Colonic mucosa (tissue), 4 donors: ENCODE measurements at regions not wholly inside any gene's neighbourhood (a gene's known extent, or its start where the extent isn't known, plus 50 kb on each side); places are given as distances from the start of the nearest gene placed in this dataset.

Experiments used
- DNase-seq: peaks from one replicate; pipeline ENCODE4 v3.0.0-alpha.2; 2020
- H3K27ac ChIP-seq: fragments of 200-600 bp; one replicate; pipeline ENCODE4 v1.8.0; 2021
- H3K27me3 ChIP-seq: fragments of 200-600 bp; one replicate; pipeline ENCODE4 v1.8.0; 2021
- H3K36me3 ChIP-seq: fragments of 200-600 bp; one replicate; pipeline ENCODE4 v1.8.0; 2021
- H3K4me1 ChIP-seq: fragments of 200-600 bp; one replicate; pipeline ENCODE4 v1.8.0; 2021; ENCODE audit warnings: mild to moderate bottlenecking
- H3K4me3 ChIP-seq: fragments of 200-600 bp; one replicate; pipeline ENCODE4 v1.8.0; 2021
- H3K9ac ChIP-seq, 2 donors: one replicate each; pipeline ENCODE4 v1.7.0; 2013; ENCODE audit warnings: control low read depth in 2 of 2, low read depth in 2 of 2, low read length in 2 of 2
- H3K9me3 ChIP-seq: fragments of 200-600 bp; one replicate; pipeline ENCODE4 v1.8.0; 2021
- CTCF ChIP-seq: fragments of 200-600 bp; IDR thresholded peaks from one replicate; pipeline ENCODE4 v1.8.0; 2022; ENCODE audit warnings: antibody characterized with exemption, mild to moderate bottlenecking
- intact Hi-C: fragments of 100-400 bp; cut with DNase I; formaldehyde crosslinking; loops from one replicate; pipeline ENCODE4 v1.14.1; 2022
- donor health status: healthy.
- donor health status: DM: no; HTN: no; CAD: no.
- donor health status: DM: no; HTN: no; CAD: no.

GRCh38 chr11:128407962-128408361 lies 179.4 kb downstream of the ETS1 start:
- Histone ChIP-seq H3K9me3 (no peaks in the 10 kb centered on the region), H3K36me3 (no peaks in the 10 kb centered on the region), H3K27me3 (no peaks in the 10 kb centered on the region), H3K4me3 (no peak overlapping the region), H3K4me1 (no peaks in the 10 kb centered on the region), H3K27ac (no peak overlapping the region), H3K9ac (no peak overlapping the region)
- TF ChIP-seq CTCF = no peak
- intact Hi-C loops = no loop called here
- DNase-seq = no peak

- Histone ChIP-seq H3K36me3 (no peaks in the 10 kb centered on the region), H3K4me3 (no peak overlapping the region), H3K4me1 (no peaks in the 10 kb centered on the region), H3K9ac (peak overlapping the region in 1 of 2 donors; percentile 42), H3K27ac (peak overlapping the region; percentile 5), H3K9me3 (no peaks in the 10 kb centered on the region), H3K27me3 (no peaks in the 10 kb centered on the region)
- intact Hi-C loops = no loop called here
- no peak for DNase-seq
- no peak for TF ChIP-seq CTCF
Measured at GRCh38 chr11:128405714-128406662, 181.4 kb downstream of the ETS1 start.

GRCh38 chr11:128405112-128405511 lies 182.2 kb downstream of the ETS1 start:
- Histone ChIP-seq H3K36me3 (no peaks in the 10 kb centered on the region), H3K4me3 (no peak overlapping the region), H3K9ac (no peak overlapping the region), H3K4me1 (no peaks in the 10 kb centered on the region), H3K27ac (no peak overlapping the region), H3K9me3 (no peaks in the 10 kb centered on the region), H3K27me3 (no peaks in the 10 kb centered on the region)
- TF ChIP-seq CTCF = no peak
- intact Hi-C loops = no loop called here
- DNase-seq = no peak

- Histone ChIP-seq H3K9me3 (no peaks in the 10 kb centered on the region), H3K4me1 (no peaks in the 10 kb centered on the region), H3K4me3 (no peak overlapping the region), H3K27ac (no peak overlapping the region), H3K27me3 (no peaks in the 10 kb centered on the region), H3K9ac (no peak overlapping the region), H3K36me3 (no peaks in the 10 kb centered on the region)
- intact Hi-C loops = no loop called here
- no peak for DNase-seq
- TF ChIP-seq CTCF = no peak
Measured at GRCh38 chr11:128404437-128404836, 182.9 kb downstream of the ETS1 start.

GRCh38 chr11:128400382-128401203 lies 186.8 kb downstream of the ETS1 start:
- Histone ChIP-seq H3K27ac (no peak overlapping the region), H3K9me3 (no peaks in the 10 kb centered on the region), H3K4me3 (no peak overlapping the region), H3K4me1 (no peaks in the 10 kb centered on the region), H3K27me3 (no peaks in the 10 kb centered on the region), H3K36me3 (no peaks in the 10 kb centered on the region), H3K9ac (no peak overlapping the region)
- intact Hi-C loops = no loop called here
- no peak for DNase-seq
- TF ChIP-seq CTCF = no peak
